ENCODE measurements at regions not wholly inside any gene's neighbourhood (a gene's known extent, or its start where the extent isn't known, plus 50 kb on each side); places are given as distances from the start of the nearest gene placed in this dataset.

- no peaks in the 10 kb centered on the region for H3K36me3 ChIP-seq
- TF ChIP-seq CTCF (IDR thresholded peaks at IDR 0.05; ENCODE audit: borderline replicate concordance): no peak
Observed at GRCh38 chr4:27148211-27148895, 287.7 kb downstream of the STIM2 start.

GRCh38 chr4:27149541-27150212, 289.0 kb downstream of the STIM2 start:
- H3K27ac ChIP-seq (replicated peaks): no peak overlapping the region
- DNase-seq: no peak
- peaks cover 16% of the 10 kb centered on the region for H3K27me3 ChIP-seq (ENCODE audit: low read depth)
- intact Hi-C loops (cut with micrococcal nuclease): no loop called here
- H3K9me3 ChIP-seq (replicated peaks): no peaks in the 10 kb centered on the region
- TF ChIP-seq CTCF (IDR thresholded peaks at IDR 0.05; ENCODE audit: borderline replicate concordance): no peak
- no peaks in the 10 kb centered on the region for H3K36me3 ChIP-seq
- H3K4me1 ChIP-seq: no peaks in the 10 kb centered on the region
- H3K4me3 ChIP-seq: no peak overlapping the region

More at GRCh38 chr4:27148211-27148895, 287.7 kb downstream of the STIM2 start:
- intact Hi-C loops (cut with micrococcal nuclease): no loop called here
- Histone ChIP-seq H3K9me3 (replicated peaks) (no peaks in the 10 kb centered on the region), H3K27me3 (ENCODE audit: low read depth) (peaks cover 6% of the 10 kb centered on the region), H3K27ac (replicated peaks) (no peak overlapping the region), H3K4me3 (no peak overlapping the region), H3K4me1 (no peaks in the 10 kb centered on the region)
- no peak for DNase-seq

- peaks cover 12% of the 10 kb centered on the region for H3K27me3 ChIP-seq (ENCODE audit: low read depth)
- no peaks in the 10 kb centered on the region for H3K36me3 ChIP-seq
- no peak for TF ChIP-seq CTCF (IDR thresholded peaks at IDR 0.05; ENCODE audit: borderline replicate concordance)
- no peaks in the 10 kb centered on the region for H3K9me3 ChIP-seq (replicated peaks)
- no peak overlapping the region for H3K27ac ChIP-seq (replicated peaks)
- DNase-seq: no peak
- H3K4me1 ChIP-seq: no peaks in the 10 kb centered on the region
- intact Hi-C loops (cut with micrococcal nuclease): no loop called here
- H3K4me3 ChIP-seq: no peak overlapping the region
Observed at GRCh38 chr4:27152703-27153102, 292.1 kb downstream of the STIM2 start.

GRCh38 chr4:27154706-27155105, 294.1 kb downstream of the STIM2 start:
- DNase-seq: no peak
- H3K27me3 ChIP-seq (ENCODE audit: low read depth): peaks cover 12% of the 10 kb centered on the region
- intact Hi-C loops (cut with micrococcal nuclease): no loop called here
- no peaks in the 10 kb centered on the region for H3K36me3 ChIP-seq
- H3K27ac ChIP-seq (replicated peaks): no peak overlapping the region
- no peak for TF ChIP-seq CTCF (IDR thresholded peaks at IDR 0.05; ENCODE audit: borderline replicate concordance)
- no peak overlapping the region for H3K4me3 ChIP-seq
- H3K9me3 ChIP-seq (replicated peaks): no peaks in the 10 kb centered on the region
- no peaks in the 10 kb centered on the region for H3K4me1 ChIP-seq

GRCh38 chr4:27161191-27161590, 300.6 kb downstream of the STIM2 start:
- intact Hi-C loops (cut with micrococcal nuclease): no loop called here
- no peak overlapping the region for H3K4me3 ChIP-seq
- TF ChIP-seq CTCF (IDR thresholded peaks at IDR 0.05; ENCODE audit: borderline replicate concordance): no peak
- no peak overlapping the region for H3K27ac ChIP-seq (replicated peaks)
- H3K27me3 ChIP-seq (ENCODE audit: low read depth): no peaks in the 10 kb centered on the region
- H3K36me3 ChIP-seq: no peaks in the 10 kb centered on the region
- H3K9me3 ChIP-seq (replicated peaks): no peaks in the 10 kb centered on the region
- H3K4me1 ChIP-seq: no peaks in the 10 kb centered on the region
- DNase-seq: no peak
